AG10803 (cell line): ENCODE measurements at regions not wholly inside any gene's neighbourhood (a gene's known extent, or its start where the extent isn't known, plus 50 kb on each side); places are given as distances from the start of the nearest gene placed in this dataset.

Experiments used
- DNase-seq: peaks from one replicate; pipeline ENCODE4 v3.0.0; 2010; ENCODE audit warnings: low read depth
- H3K4me3 ChIP-seq: 2 replicates; pipeline ENCODE4 v1.5.1; 2011; ENCODE audit warnings: mild to moderate bottlenecking, low read length, control low read depth
- CTCF ChIP-seq: conservative IDR thresholded peaks from 2 replicates; pipeline ENCODE4 v1.5.1; 2011; ENCODE audit warnings: mild to moderate bottlenecking, low read length, control low read depth, inconsistent platforms

- no peak overlapping the region for H3K4me3 ChIP-seq
- DNase-seq = no peak
- TF ChIP-seq CTCF = no peak
These were observed 140.6 kb downstream of the JCAD start for GRCh38 chr10:29918623-29919400.

- DNase-seq = no peak
- H3K4me3 ChIP-seq = no peak overlapping the region
- TF ChIP-seq CTCF = no peak
These were observed 142.1 kb downstream of the JCAD start for GRCh38 chr10:29917311-29917710.

GRCh38 chr10:29916669-29917068 lies 142.7 kb downstream of the JCAD start:
- DNase-seq = no peak
- TF ChIP-seq CTCF = no peak
- no peak overlapping the region for H3K4me3 ChIP-seq

- TF ChIP-seq CTCF = no peak
- DNase-seq = peak; percentile 32
These were observed 144.2 kb downstream of the JCAD start for GRCh38 chr10:29914986-29915785.

GRCh38 chr10:29908962-29909361 lies 150.4 kb downstream of the JCAD start:
- DNase-seq = no peak
- no peak overlapping the region for H3K4me3 ChIP-seq
- TF ChIP-seq CTCF = no peak

More at GRCh38 chr10:29914986-29915785, 144.2 kb downstream of the JCAD start:
- H3K4me3 ChIP-seq = no peak overlapping the region

- no peak for DNase-seq
- TF ChIP-seq CTCF = no peak
- H3K4me3 ChIP-seq = no peak overlapping the region
These were observed 158.5 kb downstream of the JCAD start for GRCh38 chr10:29900865-29901264.
